Erythroblast (primary cell): ENCODE measurements at regions not wholly inside any gene's neighbourhood (a gene's known extent, or its start where the extent isn't known, plus 50 kb on each side); places are given as distances from the start of the nearest gene placed in this dataset.

Experiments used
- DNase-seq, 2 experiments: peaks; one replicate each; lab custom pipeline; 2025; lab: John Stamatoyannopoulos, UW
- GATA1 ChIP-seq: IDR thresholded peaks from 2 replicates; pipeline ENCODE4 v1.6.1; 2011; ENCODE audit warnings: low read depth, mild to moderate bottlenecking, control low read depth, low read length, moderate library complexity
- POLR2A ChIP-seq: IDR thresholded peaks from 2 replicates; pipeline ENCODE4 v1.6.1; 2011; ENCODE audit warnings: mild to moderate bottlenecking, low read length

DNA sequence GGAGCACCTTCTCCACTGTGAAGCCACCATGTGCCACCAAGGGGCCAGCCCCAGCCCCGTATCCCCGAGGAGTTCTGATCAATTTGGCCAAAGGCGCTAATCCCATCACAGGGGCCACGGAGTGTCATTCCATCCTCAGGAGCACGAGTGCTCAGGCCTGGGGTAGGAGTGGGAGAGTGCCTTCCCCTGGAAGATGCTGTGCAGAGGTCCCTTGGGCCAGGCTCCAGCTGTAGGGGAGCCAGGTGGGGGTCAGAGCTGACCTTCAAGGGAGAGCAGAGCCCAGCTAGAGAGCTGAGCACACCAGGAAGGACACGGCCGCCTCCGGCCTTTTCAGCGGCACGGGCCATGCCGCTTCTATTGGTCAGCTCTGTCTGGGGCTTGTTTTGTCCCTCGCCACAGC lies 1459.9 kb downstream of the BRD1 start:
- no peak for DNase-seq
- TF ChIP-seq GATA1 (no peak), POLR2A (no peak)

DNA sequence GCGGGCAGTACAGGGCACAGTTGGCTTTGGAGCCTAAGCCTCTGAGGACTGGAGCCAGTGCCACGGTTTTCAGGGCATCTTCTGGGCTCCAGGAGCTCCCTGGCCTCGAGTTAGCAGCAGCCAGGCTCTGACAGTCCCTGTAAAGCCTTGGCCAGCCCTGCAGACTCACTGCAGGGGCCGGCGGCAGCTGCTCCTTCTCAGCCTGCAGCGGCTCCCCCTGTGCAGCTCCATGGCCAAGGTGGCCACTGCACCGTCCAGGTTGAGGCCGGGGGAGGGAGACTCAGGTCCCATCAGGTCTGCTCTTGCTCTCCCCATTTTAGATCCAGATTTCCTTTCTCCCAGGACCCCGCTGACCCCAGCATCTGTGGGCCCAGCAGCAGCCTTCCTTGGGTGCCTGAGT lies 1461.1 kb downstream of the BRD1 start:
- TF ChIP-seq GATA1 (no peak), POLR2A (no peak)
- DNase-seq = no peak

DNA sequence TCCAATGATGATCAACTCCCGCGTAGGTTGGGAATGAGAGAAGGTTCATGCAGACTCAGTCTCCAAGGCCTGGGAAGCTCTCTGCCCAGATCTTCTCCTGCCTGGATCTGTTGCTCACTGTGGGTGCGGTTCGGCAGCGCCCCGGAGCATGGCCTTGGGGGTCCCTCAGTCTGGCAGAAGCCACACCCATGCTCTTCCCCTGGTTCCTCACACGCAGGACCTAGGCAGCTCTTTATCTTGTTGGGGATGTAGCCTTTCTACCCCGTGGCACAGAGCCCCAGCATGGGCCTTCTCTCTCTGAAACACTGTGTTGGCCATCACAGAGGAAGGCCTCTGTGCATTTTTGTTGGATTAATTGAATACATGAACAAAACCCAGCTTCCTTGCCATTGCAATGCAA lies 1461.6 kb downstream of the BRD1 start:
- TF ChIP-seq POLR2A = no peak
- TF ChIP-seq GATA1 = no peak
- DNase-seq = no peak

DNA sequence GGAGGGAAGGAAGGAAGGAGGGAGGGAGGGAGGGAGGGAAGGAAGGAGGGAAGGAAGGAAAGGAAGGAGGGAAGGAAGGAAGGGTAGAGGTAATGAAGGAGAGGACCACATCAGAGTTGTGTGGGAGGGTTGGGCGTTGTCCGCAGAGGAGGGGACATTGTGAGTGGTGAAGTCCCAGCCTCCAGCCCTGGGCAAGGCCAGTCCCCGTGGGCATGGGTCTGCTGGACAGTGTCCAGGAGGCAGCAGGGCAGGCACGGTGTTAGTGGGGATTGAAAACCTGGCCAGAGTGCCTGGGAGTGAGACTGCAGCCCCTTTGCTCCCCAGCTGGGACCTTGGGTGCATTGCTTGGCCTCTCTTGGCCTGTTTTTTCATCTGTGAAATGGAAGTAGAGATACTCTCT lies 1462.3 kb downstream of the BRD1 start:
- no peak for DNase-seq
- TF ChIP-seq POLR2A (no peak), GATA1 (no peak)

DNA sequence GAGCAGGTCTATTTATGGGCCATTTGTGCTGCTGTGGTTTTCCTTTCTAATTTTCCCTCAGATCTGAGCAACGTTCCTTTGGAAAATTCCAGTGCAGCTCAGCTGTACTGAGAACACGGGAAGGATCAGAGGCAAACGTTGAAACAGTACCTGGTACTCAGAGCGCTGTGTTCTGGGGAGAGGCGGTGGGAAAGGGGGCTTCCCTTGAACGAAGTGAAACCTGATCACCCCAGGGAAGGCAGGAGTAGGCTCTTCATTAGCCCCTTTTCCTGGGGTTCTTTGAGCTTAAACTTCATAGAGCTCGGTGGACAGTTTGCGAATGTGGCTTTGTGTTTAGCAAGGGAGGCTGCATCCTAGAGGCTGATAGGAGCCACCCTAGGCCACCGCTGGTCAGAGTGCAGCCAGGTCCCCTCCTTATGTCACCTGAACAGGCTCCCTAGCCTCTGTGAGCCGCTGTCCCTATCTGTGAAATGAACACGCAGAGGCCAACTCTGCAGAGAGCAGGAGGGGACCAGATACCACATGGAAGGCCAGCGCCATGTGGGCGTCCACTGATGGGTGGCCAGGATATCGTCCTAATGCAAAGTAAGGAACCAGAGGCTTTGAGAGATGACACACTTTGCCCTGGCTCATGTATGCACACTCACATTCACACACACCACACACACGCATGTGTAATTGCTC lies 1464.8 kb downstream of the BRD1 start:
- TF ChIP-seq POLR2A (no peak), GATA1 (no peak)
- no peak for DNase-seq

DNA sequence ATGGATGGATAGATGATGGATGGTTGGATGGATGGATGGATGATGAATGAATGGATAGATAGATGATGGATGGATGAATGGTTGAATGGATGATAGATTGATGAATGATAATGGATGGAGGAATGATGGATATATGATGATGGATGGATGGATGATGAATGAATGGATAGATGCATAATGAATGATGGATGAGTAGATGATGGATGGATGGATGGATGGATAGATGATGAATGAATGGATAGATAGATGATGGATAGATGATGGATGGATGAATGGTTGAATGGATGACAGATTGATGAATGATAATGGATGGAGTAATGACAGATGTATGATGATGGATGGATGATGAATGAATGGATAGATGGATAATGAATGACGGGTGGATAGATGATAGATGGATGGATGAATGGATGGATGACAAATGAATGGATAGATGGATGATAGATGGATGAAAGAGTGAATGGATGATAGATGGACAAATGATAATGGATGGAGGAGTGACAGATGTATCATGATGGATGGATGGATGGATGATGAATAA lies 1466.5 kb downstream of the BRD1 start:
- TF ChIP-seq POLR2A (no peak), GATA1 (no peak)
- DNase-seq = no peak

DNA sequence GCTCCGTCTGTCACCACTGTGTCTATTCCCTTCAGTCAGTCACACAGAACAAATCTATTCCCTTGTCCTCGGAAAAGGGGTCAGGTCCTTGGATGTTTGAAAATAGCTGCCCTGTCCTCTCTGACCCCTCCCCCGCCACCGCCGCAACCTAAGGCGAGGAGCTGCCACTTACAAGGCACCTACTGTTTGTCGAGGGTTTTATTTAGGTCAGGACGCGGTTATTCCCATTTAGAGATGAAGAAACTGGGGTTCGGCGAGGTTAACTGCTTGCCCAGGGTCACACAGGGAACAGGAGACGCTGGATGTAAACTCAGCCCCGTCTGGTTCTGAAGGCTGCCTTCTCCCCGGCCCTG lies 1468.1 kb downstream of the BRD1 start:
- TF ChIP-seq POLR2A (no peak), GATA1 (no peak)
- no peak for DNase-seq

DNA sequence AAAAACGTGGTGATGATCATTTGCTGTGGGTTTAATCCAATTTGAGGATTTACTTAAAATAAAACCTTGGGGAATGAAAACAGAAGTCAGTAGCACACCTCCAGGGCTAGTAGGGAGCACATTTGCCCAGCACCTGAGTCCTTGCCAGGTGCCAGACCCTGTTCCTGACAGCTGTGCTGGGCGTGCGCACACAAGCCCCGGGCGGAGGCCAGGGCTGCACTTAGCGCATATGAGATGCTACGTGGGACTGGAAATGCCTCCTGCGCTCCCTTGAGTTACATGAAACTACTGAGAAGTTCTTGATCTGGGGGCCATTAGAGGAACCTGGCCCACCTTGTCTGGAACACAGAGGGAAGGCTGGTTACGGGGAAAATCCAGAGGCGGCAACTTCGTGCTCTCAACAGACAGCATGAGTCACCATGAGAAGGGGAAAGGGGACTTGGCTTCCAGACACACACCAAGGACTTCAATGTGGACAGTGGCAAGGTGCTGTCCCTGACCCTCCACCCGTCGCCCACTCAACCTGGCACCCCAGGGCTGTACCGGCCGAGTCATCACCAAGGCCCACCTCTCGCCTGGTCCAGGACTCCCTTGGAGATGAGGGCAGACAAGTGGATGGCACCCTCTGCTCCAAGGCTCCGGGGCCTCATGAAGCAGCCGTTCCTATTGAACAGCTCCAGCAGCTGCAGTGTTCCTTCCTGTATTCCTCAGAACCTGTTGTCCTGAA lies 1468.6 kb downstream of the BRD1 start:
- no peak for DNase-seq
- TF ChIP-seq POLR2A (no peak), GATA1 (no peak)

DNA sequence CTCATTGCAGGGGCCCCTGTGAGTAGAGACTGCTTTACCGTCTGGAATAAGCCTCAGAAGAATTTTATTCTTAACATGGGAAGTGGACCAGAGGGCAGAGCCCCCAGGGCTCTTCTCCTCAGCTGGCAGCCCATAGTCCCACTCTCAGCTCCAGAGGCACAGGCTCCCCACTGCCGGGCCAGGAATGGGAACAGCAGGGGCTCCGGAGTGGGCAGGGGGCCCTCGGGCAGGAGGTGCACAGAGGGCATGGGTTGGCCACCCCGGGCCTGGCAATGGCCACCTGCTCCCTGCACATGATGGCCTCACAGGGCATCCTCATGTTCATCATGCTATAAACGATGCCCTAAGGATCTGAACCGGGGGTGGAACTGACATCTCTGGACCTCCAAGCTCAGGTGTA lies 1469.7 kb downstream of the BRD1 start:
- TF ChIP-seq POLR2A (no peak), GATA1 (no peak)
- DNase-seq = no peak

DNA sequence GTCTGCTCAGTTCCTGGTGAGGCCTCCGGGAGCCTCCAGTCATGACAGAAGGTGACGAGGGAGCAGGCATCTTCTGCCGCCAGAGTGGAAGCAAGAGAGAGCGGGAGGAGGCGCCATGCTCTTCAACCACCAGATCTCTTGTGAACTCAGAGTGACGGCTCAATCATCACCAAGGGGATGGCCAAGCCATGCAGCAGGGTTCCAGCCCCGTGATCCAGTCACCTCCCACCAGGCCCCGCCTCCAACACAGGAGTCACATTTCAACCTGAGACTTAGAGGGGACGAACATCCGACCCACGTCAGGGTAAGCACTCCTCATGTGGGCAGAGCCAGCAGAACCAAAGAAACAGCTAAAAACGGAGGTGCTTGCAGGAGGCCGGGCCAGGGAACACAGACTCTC lies 1470.5 kb downstream of the BRD1 start:
- TF ChIP-seq POLR2A (no peak), GATA1 (no peak)
- no peak for DNase-seq

DNA sequence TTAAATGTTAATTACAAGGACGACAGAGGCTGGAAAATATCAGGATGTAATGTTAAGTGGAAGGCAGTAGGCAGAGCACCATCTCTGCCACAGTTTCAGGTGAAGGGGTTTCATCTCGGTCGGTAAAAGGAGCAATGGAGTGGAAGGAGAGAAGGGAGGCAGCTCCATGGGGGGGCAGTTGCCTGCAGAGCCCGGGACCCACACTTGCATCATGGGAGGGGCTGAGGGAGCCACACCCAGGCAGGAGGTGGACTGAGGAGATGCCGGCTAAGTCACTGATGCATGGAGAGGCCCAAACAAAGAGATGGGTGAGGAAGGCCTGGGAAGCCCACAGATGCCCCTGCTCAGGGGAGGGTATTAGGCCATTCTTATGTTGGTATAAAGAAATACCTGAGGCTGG lies 1470.9 kb downstream of the BRD1 start:
- no peak for DNase-seq
- TF ChIP-seq GATA1 (no peak), POLR2A (no peak)

DNA sequence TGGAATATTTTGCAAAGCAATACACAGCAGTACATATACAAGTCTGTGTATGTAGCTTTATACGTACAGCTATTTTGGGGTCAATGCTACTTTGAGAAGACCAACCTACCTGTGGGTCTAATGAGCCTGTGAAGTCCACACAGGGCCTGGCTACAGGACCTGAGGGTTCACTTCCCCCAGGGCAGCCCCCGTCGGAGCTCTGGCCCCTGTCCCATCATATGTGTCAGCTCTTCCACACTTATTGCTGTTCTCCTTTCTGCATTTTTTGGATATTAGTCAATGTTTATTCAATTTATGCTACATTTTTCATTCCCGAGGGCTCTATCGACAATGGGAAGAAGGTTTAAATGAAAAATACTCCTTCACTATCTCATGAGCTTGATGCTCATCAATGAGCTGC lies 1473.6 kb downstream of the BRD1 start:
- DNase-seq = no peak
- no peak for TF ChIP-seq POLR2A
- no peak for TF ChIP-seq GATA1

DNA sequence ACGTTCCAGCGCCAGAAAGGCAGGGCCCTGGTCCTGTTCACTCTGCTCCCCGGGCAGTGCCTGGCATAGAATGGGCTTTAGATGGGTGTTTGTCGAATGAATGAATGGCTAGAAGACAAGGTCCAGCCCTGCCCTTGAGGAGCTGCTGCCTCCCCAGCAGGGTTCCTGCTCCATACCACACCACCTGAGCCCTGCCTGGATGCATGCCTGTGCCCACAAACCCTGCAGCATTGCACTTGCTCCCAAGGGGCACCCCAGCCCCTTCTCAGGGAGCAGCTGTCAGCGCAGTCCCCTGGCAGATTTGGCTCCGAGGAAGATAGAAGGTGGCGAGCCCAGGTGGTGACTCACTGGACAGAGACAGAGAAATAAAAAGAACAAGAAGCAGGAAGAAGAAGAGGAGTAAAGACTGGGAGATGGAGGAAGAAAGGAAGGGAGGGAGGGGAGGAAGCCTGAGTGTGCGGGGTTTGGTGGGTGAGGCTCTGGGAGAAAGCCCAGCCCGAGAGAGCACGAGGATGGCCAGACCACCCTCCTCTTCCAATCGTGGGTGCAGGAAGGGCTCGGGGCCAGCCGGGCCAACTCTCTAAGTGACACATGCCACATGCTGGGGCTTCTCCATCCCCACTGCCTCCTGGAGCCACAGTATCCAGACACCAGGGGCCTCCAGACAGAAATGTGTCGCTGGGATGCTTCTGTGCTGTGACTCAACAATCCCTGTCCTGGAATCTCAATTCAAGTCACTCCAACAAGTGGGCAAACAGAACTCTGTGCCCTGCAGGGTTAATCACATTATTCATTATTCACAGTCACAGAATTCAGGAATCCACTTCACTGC lies 1474.3 kb downstream of the BRD1 start:
- no peak for TF ChIP-seq GATA1
- TF ChIP-seq POLR2A = no peak

More for the DNA sequence above, 1474.3 kb downstream of the BRD1 start:
- DNase-seq = no peak
